GM12873 (cell line): ENCODE measurements at regions not wholly inside any gene's neighbourhood (a gene's known extent, or its start where the extent isn't known, plus 50 kb on each side); places are given as distances from the start of the nearest gene placed in this dataset.

Experiments used
- CTCF ChIP-seq: IDR thresholded peaks from 2 replicates; pipeline ENCODE4 v1.5.1; 2012; ENCODE audit warnings: low read depth, mild to moderate bottlenecking, moderate library complexity, low read length, control low read depth; ENCODE audit not compliant: insufficient read depth; ENCODE audit errors: missing control alignments

GRCh38 chr9:89956907-89957306, 352.1 kb downstream of the GADD45G start:
- TF ChIP-seq CTCF, result no peak

- TF ChIP-seq CTCF, result no peak
Observed at GRCh38 chr9:89958086-89958485, 353.3 kb downstream of the GADD45G start.

GRCh38 chr9:89961616-89962341, 357.0 kb downstream of the GADD45G start:
- TF ChIP-seq CTCF, result no peak

- TF ChIP-seq CTCF, result no peak
Observed at GRCh38 chr9:89963280-89963679, 358.5 kb downstream of the GADD45G start.

- no peak for TF ChIP-seq CTCF
Observed at GRCh38 chr9:89967527-89967926, 362.7 kb downstream of the GADD45G start.

- no peak for TF ChIP-seq CTCF
Observed at GRCh38 chr9:89969156-89969675, 364.4 kb downstream of the GADD45G start.

GRCh38 chr9:89969881-89970639, 365.2 kb downstream of the GADD45G start:
- no peak for TF ChIP-seq CTCF
